Right atrium auricular region (tissue), 2 donors: ENCODE measurements at regions not wholly inside any gene's neighbourhood (a gene's known extent, or its start where the extent isn't known, plus 50 kb on each side); places are given as distances from the start of the nearest gene placed in this dataset.

Source experiments
- DNase-seq: peaks from one replicate; pipeline ENCODE4 v3.0.0-alpha.2; 2019; ENCODE audit warnings: low spot score
- H3K27ac ChIP-seq, 2 donors: fragments of 200-600 bp; sonication (generic); 1 replicate in 1 of 2; 2 replicates in 1 of 2; pipeline ENCODE4 v1.5.1; 2016 to 2019
- H3K27me3 ChIP-seq, 2 donors: fragments of 200-600 bp; sonication (generic); one replicate each; pipeline versions ENCODE4 v1.5.1 to v1.6.0; 2017 to 2019
- H3K36me3 ChIP-seq: fragments of 200-600 bp; sonication (generic); one replicate; pipeline ENCODE4 v1.5.1; 2016
- H3K4me1 ChIP-seq, 2 donors: fragments of 200-600 bp; sonication (generic); one replicate each; pipeline versions ENCODE4 v1.5.1 to v1.6.0; 2017 to 2019
- H3K4me3 ChIP-seq, 2 donors: fragments of 200-600 bp; sonication (generic); 1 replicate in 1 of 2; 2 replicates in 1 of 2; pipeline ENCODE4 v1.5.1; 2017 to 2019; ENCODE audit warnings: mild to moderate bottlenecking in 1 of 2, moderate library complexity in 1 of 2
- H3K9me3 ChIP-seq, 2 donors: fragments of 200-600 bp; sonication (generic); one replicate each; pipeline ENCODE4 v1.5.1; 2019
- CTCF ChIP-seq, 2 donors: fragments of 200-600 bp; sonication (generic); IDR thresholded peaks; one replicate each; pipeline ENCODE4 v1.5.1; 2019; ENCODE audit warnings: antibody characterized with exemption in 2 of 2

- H3K4me3 ChIP-seq = no peak overlapping the region
- no peak for DNase-seq
- no peak overlapping the region for H3K27ac ChIP-seq
- no peaks in the 10 kb centered on the region for H3K4me1 ChIP-seq
- no peak for TF ChIP-seq CTCF (IDR thresholded peaks at IDR 0.05)
- H3K36me3 ChIP-seq = no peaks in the 10 kb centered on the region
- H3K27me3 ChIP-seq = no peaks in the 10 kb centered on the region
- peaks cover 0 to 1% of the 10 kb centered on the region in 2 donors for H3K9me3 ChIP-seq
Observed at GRCh38 chr9:27714388-27714787, 141.1 kb upstream of the C9orf72 start.

GRCh38 chr9:27715651-27716050 is 142.4 kb upstream of the C9orf72 start:
- H3K9me3 ChIP-seq = no peaks in the 10 kb centered on the region
- no peaks in the 10 kb centered on the region for H3K27me3 ChIP-seq
- H3K4me3 ChIP-seq = no peak overlapping the region
- H3K4me1 ChIP-seq = no peaks in the 10 kb centered on the region
- TF ChIP-seq CTCF (IDR thresholded peaks at IDR 0.05) = no peak
- DNase-seq = no peak
- H3K36me3 ChIP-seq = no peaks in the 10 kb centered on the region
- no peak overlapping the region for H3K27ac ChIP-seq

- no peak for DNase-seq
- H3K27ac ChIP-seq = no peak overlapping the region
- TF ChIP-seq CTCF (IDR thresholded peaks at IDR 0.05) = no peak
Observed at GRCh38 chr9:27717991-27718390, 144.7 kb upstream of the C9orf72 start.

GRCh38 chr9:27719711-27720110 is 146.4 kb upstream of the C9orf72 start:
- no peaks in the 10 kb centered on the region for H3K9me3 ChIP-seq
- H3K27me3 ChIP-seq = no peaks in the 10 kb centered on the region
- no peaks in the 10 kb centered on the region for H3K36me3 ChIP-seq
- DNase-seq = no peak
- no peak overlapping the region for H3K4me3 ChIP-seq
- no peak overlapping the region for H3K27ac ChIP-seq
- no peak for TF ChIP-seq CTCF (IDR thresholded peaks at IDR 0.05)
- H3K4me1 ChIP-seq = no peaks in the 10 kb centered on the region

More at GRCh38 chr9:27717991-27718390, 144.7 kb upstream of the C9orf72 start:
- Histone ChIP-seq H3K9me3 (no peaks in the 10 kb centered on the region), H3K27me3 (no peaks in the 10 kb centered on the region), H3K4me1 (no peaks in the 10 kb centered on the region), H3K36me3 (no peaks in the 10 kb centered on the region), H3K4me3 (no peak overlapping the region)

GRCh38 chr9:27722866-27723265 is 149.6 kb upstream of the C9orf72 start:
- no peak for TF ChIP-seq CTCF (IDR thresholded peaks at IDR 0.05)
- Histone ChIP-seq H3K27me3 (no peaks in the 10 kb centered on the region), H3K36me3 (no peaks in the 10 kb centered on the region), H3K9me3 (no peaks in the 10 kb centered on the region), H3K4me1 (no peaks in the 10 kb centered on the region), H3K4me3 (no peak overlapping the region), H3K27ac (no peak overlapping the region)
- no peak for DNase-seq

- no peak overlapping the region for H3K4me3 ChIP-seq
- TF ChIP-seq CTCF (IDR thresholded peaks at IDR 0.05) = peak; percentile 65 to 84
- no peak for DNase-seq
- H3K9me3 ChIP-seq = no peaks in the 10 kb centered on the region
- no peaks in the 10 kb centered on the region for H3K27me3 ChIP-seq
- H3K27ac ChIP-seq = no peak overlapping the region
- H3K4me1 ChIP-seq = no peaks in the 10 kb centered on the region
- no peaks in the 10 kb centered on the region for H3K36me3 ChIP-seq
Observed at GRCh38 chr9:27726244-27727081, 153.2 kb upstream of the C9orf72 start.
